HG03196 (cell line): ENCODE measurements at regions not wholly inside any gene's neighbourhood (a gene's known extent, or its start where the extent isn't known, plus 50 kb on each side); places are given as distances from the start of the nearest gene placed in this dataset.

Experiments used
- ATAC-seq: cut with Tn5 transposase; IDR thresholded peaks from one replicate; pipeline ENCODE4 v1.9.1; 2021; ENCODE audit not compliant: unreplicated experiment

- ATAC-seq = no peak
Observed at GRCh38 chr13:50437252-50437651, 406.2 kb downstream of the DLEU7 start.

- no peak for ATAC-seq
Observed at GRCh38 chr13:50438351-50438750, 405.1 kb downstream of the DLEU7 start.

DNA sequence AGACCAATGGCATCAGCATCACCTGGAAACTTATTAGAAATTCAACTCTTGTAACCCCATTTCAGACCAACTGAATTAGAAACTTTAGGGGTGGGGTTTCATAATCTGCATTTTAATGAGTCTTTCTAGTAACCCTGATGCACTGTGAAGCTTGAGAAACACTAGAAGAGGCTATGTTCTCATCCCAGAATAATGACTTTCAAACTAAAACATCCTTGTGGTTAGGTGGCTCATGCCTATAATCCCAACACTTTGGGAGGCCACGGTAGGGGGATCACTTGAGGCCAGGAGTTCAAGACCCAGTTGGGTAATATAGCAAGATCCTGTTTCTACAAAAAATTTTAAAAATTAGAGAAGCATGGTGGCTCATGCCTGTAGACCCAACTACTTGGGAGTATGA, 402.4 kb downstream of the DLEU7 start:
- no peak for ATAC-seq

DNA sequence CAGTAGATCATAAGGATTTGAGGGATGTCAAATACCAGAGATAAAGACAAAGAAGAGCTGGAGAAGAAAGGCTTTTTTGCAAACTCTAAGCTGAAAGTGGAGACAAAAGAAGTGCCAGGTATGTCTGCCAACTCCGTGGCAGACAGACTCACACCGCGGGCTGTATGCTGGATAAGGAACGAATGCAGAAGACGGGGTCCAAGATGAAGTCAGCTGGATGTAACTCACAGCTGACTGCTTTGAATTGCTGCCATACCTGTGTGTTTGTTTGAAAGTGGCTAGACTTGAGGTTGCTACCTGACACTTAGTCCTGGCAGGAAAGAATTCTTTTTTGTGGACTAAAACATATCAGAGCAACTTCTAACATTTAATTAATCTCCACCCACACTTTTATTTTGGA, 398.8 kb downstream of the DLEU7 start:
- ATAC-seq = no peak

DNA sequence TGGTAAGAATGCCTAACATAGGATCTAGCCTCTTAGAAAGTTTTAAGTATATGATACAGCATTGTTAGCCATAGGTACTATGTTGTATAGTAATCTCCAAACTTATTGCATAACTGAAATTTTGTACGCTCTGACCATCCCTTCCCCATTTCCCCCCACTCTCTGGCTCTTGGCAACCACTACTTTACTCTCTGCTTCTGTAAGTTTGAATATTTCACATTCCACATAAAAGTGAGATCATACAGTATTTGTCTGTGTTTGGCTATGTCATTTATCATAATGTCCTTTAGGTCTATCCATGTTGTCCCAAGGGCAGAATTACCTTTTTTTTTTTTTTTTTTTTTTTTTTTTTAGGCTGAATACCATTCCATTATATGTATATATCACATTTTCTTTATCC, 396.9 kb downstream of the DLEU7 start:
- no peak for ATAC-seq

DNA sequence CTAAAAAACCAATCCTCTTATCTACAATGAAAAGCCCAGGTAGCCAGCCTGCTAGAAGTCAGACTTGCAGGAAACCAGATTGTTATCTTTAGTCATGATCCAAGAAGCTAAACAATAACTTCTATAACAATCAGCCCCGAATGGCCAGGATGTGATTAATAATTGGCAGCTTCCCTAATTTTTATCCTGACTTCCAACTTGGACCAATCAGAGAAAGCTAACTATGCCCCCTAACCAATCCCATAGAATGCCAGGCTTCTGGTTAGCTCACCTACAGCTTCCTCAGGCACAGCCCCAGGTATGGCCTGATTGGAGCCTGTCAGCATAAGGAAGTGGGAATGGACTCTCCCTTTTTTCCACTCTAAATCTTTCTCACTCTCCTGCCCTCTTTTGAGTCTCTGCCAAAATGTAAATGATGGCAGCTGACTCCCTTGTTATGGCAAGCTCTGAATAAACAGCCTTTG, 394.9 kb downstream of the DLEU7 start:
- ATAC-seq = no peak

- no peak for ATAC-seq
Observed at GRCh38 chr13:50449465-50449864, 394.0 kb downstream of the DLEU7 start.

DNA sequence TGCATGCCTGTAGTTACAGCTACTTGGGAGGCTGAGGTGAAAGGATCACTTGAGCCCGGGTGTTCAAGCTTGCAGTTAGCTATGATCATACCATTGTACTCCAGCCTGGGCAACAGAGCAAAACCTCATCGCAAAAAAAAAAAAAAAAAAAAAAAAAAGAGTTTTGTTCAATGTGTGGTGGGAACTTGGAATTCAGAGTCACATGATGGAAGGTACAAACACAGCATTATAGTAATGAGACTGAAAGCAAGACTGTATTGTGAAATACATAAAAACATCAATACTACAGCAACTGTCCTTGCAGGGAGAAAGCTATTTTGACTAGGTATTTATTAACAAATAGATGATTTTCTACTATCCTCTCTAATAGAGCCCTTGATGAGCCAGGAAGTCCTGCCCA, 393.2 kb downstream of the DLEU7 start:
- no peak for ATAC-seq

- ATAC-seq = no peak
Observed at GRCh38 chr13:50451609-50452008, 391.9 kb downstream of the DLEU7 start.

DNA sequence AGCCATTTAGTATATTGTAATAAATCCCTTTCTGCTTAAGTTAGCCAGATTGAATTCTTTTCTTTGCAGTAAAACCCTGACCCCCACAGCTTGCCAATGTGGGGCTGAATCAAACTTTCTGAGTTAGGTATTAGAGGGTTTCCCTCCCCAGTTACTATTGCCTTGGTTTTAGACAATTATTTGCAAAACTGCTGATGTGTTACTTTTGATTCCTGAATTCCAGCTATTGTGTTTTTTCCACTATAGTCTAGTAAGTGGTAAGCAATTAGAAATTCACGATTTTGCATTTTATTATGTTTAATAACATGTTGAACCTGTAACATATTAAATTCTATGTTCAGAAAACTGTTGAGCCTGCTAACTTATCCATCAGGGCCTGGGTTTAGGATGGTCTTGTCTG, 391.5 kb downstream of the DLEU7 start:
- ATAC-seq = no peak

- ATAC-seq = no peak
Observed at GRCh38 chr13:50452756-50453155, 390.7 kb downstream of the DLEU7 start.

DNA sequence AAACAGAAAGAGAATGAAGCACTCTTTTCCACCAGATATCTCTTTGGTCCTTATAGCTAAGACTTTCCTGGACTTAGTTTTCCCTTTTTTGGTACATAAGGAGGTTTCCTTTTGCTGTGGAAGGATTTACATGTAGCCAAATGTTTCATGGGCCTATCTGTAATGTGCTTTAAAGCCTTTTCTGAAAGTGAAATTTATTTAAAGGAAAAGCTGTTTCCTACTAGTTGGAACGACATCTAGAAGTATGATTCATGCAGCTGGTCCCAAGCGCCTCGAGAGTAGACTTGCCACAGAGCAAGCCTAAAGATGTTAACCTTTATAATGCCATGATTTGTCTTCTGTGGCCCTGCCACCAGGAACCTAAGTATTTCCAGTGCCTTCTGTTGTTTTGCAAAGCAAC, 390.3 kb downstream of the DLEU7 start:
- no peak for ATAC-seq

- no peak for ATAC-seq
Observed at GRCh38 chr13:50456111-50456510, 387.4 kb downstream of the DLEU7 start.

DNA sequence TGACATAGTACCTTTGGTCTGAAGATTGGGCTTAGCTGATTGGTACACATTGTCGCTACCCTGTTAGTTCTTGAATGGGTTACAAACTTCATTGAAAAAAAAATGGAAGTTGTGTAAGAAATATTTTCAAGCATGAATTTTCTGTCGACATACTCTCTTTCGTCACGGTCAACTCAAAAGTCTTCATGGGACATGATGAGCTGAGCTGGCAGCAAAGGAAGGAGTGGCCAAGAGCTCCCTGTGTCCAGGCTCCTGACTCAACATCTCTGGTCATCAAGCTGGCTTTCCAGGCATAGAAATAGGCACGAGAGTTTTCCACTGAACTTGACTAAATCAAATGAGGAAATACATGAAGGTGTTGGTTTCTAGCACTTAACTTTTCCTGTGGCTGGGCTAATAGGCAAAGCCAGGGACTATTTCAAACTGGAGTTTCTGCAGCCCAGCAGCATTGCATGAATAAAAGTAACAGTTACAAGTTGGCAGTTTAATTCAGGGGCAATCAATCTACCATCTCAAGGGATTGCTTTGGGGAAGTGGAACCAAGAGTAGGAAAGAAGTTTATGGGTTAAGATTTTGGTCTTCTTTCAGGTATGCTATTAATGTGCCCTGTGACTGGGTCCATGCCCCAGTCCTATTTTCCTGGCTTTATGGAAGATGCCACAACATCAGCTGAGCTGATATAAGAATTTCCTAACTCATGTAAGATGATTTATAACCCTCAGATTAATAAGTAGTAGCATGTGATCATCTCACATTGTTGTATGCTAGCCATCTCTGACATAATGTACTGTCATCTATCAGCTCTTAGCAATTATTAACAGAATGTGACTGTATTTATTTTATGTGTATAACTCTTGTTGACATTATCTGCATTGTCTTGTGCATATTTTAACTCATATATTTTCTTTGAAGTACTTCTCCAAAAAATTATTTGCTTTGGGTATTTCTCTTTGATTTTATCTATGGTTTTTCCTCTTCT, 385.8 kb downstream of the DLEU7 start:
- no peak for ATAC-seq

- no peak for ATAC-seq
Observed at GRCh38 chr13:50459046-50459445, 384.4 kb downstream of the DLEU7 start.

GRCh38 chr13:50459658-50460057, 383.8 kb downstream of the DLEU7 start:
- no peak for ATAC-seq

DNA sequence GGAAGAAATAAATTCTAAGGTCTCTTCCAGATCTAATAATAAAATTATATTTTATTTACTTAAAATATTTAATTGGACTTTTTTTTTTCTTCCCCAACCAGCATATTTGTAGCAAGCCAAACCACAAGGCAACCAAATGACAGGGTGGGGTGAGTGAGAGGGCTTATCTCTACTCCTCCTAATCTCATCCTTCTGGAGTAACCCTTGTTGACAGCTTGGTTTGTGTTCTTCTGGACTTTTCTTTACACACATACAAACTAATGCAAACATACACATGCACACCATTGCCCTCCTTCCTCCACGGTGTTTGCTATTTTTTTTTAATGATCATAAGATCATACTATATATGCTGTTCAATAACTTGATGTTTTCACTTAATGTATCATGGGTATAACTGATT, 383.1 kb downstream of the DLEU7 start:
- ATAC-seq = no peak

DNA sequence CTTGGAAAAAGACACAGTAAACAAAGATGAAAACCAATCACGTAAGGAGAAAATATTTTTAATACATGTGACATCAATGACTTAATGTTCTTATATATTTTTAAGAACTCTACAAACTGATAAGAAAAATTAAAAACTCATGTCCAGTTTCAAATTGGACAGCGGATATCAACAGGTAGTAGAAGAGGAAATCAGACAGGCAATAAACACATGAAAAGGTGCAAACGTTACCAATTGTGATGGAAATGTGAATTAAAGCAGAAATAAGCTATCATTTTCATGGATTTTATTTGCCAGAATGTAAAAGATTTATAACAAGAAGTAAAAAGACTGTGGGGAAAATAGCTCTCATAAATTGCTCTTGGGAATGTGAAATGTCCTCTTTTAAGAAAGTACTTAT, 382.3 kb downstream of the DLEU7 start:
- no peak for ATAC-seq

GRCh38 chr13:50463719-50464118, 379.8 kb downstream of the DLEU7 start:
- no peak for ATAC-seq

GRCh38 chr13:50464349-50465251, 378.9 kb downstream of the DLEU7 start:
- ATAC-seq = no peak

DNA sequence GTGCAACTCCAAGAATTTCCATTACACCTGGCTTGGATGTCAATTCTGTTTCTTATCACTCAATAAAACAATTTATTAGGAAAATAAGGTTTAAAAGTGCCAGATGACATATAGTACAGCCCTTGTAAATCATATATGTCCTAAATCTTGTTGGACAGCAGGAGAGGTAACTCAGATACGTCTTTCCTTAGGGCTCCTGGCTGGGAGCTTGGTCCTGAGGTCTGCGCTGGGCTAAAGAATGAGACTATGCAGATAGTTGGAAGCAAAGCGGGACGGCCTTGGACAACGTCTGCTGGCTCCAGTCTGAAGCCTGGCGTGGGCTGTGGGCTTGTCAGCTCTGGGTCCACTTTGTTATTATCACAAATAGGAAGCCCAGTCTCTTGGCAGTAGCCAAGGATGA, 377.0 kb downstream of the DLEU7 start:
- no peak for ATAC-seq
